ENCODE measurements at regions not wholly inside any gene's neighbourhood (a gene's known extent, or its start where the extent isn't known, plus 50 kb on each side); places are given as distances from the start of the nearest gene placed in this dataset.

GRCh38 chr1:57686306-57686705 is 262.4 kb upstream of the DAB1 start:
- TF ChIP-seq EZH2 (IDR thresholded peaks at IDR 0.05; ENCODE audit: low read depth) (no peak), CTCF (conservative IDR thresholded peaks at IDR 0.05) (no peak)

Data from PC-9 (cell line).